Hepatocyte (in vitro differentiated cells): ENCODE measurements at regions not wholly inside any gene's neighbourhood (a gene's known extent, or its start where the extent isn't known, plus 50 kb on each side); places are given as distances from the start of the nearest gene placed in this dataset.

Experiments used
- EZH2 ChIP-seq: fragments of 200-600 bp; sonication (generic); IDR thresholded peaks from 2 replicates; pipeline ENCODE4 v1.6.1; 2016; ENCODE audit warnings: antibody characterized with exemption, mild to moderate bottlenecking, borderline replicate concordance
- EZH2phosphoT487 ChIP-seq: fragments of 200-600 bp; sonication (generic); IDR thresholded peaks from one replicate; pipeline ENCODE4 v1.6.1; 2018; ENCODE audit warnings: antibody characterized with exemption, mild to moderate bottlenecking, low read depth, moderate library complexity; ENCODE audit not compliant: unreplicated experiment, severe bottlenecking
- TF ChIP-seq, protein P1 (sequence below): fragments of 200-600 bp; sonication (generic); IDR thresholded peaks from 2 replicates; pipeline ENCODE4 v1.5.1; 2016; ENCODE audit warnings: antibody characterized with exemption, mild to moderate bottlenecking; ENCODE audit not compliant: poor library complexity

- TF ChIP-seq, protein P1, sequence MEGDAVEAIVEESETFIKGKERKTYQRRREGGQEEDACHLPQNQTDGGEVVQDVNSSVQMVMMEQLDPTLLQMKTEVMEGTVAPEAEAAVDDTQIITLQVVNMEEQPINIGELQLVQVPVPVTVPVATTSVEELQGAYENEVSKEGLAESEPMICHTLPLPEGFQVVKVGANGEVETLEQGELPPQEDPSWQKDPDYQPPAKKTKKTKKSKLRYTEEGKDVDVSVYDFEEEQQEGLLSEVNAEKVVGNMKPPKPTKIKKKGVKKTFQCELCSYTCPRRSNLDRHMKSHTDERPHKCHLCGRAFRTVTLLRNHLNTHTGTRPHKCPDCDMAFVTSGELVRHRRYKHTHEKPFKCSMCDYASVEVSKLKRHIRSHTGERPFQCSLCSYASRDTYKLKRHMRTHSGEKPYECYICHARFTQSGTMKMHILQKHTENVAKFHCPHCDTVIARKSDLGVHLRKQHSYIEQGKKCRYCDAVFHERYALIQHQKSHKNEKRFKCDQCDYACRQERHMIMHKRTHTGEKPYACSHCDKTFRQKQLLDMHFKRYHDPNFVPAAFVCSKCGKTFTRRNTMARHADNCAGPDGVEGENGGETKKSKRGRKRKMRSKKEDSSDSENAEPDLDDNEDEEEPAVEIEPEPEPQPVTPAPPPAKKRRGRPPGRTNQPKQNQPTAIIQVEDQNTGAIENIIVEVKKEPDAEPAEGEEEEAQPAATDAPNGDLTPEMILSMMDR: no peak
- no peak for TF ChIP-seq EZH2
- no peak for TF ChIP-seq EZH2phosphoT487
Measured at GRCh38 chr7:18102576-18102975, 74.9 kb upstream of the PRPS1L1 start.
